GM18858 (cell line): ENCODE measurements at regions not wholly inside any gene's neighbourhood (a gene's known extent, or its start where the extent isn't known, plus 50 kb on each side); places are given as distances from the start of the nearest gene placed in this dataset.
"Not testable (repeated sequence)": the region's sequence is repeated elsewhere in the genome, so short reads cannot be mapped to it uniquely, and the experiment has no call there.

Experiments
- ATAC-seq: cut with Tn5 transposase; IDR thresholded peaks from one replicate; pipeline ENCODE4 v1.9.1; 2021; ENCODE audit not compliant: unreplicated experiment

- ATAC-seq: not testable (repeated sequence)
Measured at GRCh38 chr11:33971530-33971929, 79.7 kb upstream of the LMO2 start.

- no peak for ATAC-seq
Measured at GRCh38 chr11:33970984-33971466, 79.1 kb upstream of the LMO2 start.

GRCh38 chr11:33967451-33967850 is 75.6 kb upstream of the LMO2 start:
- no peak for ATAC-seq

GRCh38 chr11:33965032-33965431 is 73.2 kb upstream of the LMO2 start:
- no peak for ATAC-seq

- no peak for ATAC-seq
Measured at GRCh38 chr11:33959855-33960400, 68.1 kb upstream of the LMO2 start.

GRCh38 chr11:33957304-33957917 is 65.5 kb upstream of the LMO2 start:
- no peak for ATAC-seq

- ATAC-seq: no peak
Measured at GRCh38 chr11:33956611-33957010, 64.7 kb upstream of the LMO2 start.

GRCh38 chr11:33953289-33953688 is 61.4 kb upstream of the LMO2 start:
- ATAC-seq: no peak

- ATAC-seq: no peak
Measured at GRCh38 chr11:33952805-33953204, 60.9 kb upstream of the LMO2 start.

GRCh38 chr11:33949252-33949913 is 57.5 kb upstream of the LMO2 start:
- ATAC-seq: no peak

- ATAC-seq: no peak
Measured at GRCh38 chr11:33948494-33948893, 56.6 kb upstream of the LMO2 start.

GRCh38 chr11:33947918-33948317 is 56.0 kb upstream of the LMO2 start:
- not testable (repeated sequence) for ATAC-seq

GRCh38 chr11:33946930-33947329 is 55.1 kb upstream of the LMO2 start:
- no peak for ATAC-seq

- no peak for ATAC-seq
Measured at GRCh38 chr11:33945481-33946268, 53.8 kb upstream of the LMO2 start.

- ATAC-seq: no peak
Measured at GRCh38 chr11:33944693-33945424, 53.0 kb upstream of the LMO2 start.

GRCh38 chr11:33944345-33944692 is 52.4 kb upstream of the LMO2 start:
- ATAC-seq: no peak

GRCh38 chr11:33942954-33943353 is 51.1 kb upstream of the LMO2 start:
- ATAC-seq: peak; percentile 68

GRCh38 chr11:33941637-33942160 is 49.8 kb upstream of the LMO2 start:
- ATAC-seq: no peak
